Endothelial cell of umbilical vein (primary cell): ENCODE measurements at regions not wholly inside any gene's neighbourhood (a gene's known extent, or its start where the extent isn't known, plus 50 kb on each side); places are given as distances from the start of the nearest gene placed in this dataset.

Experiments
- BruUV-seq: library from RNA; stranded (reverse); fragments of 400-500 nt; replicated peaks from 2 replicates; lab custom pipeline; 2021; lab: Mats Ljungman, UMichigan
- CTCF ChIA-PET: fragments of 300-600, 350-600 bp; sonication (Branson Sonifier 250); formaldehyde crosslinking; loops from one replicate; lab custom pipeline; 2021; ENCODE audit warnings: antibody characterized with exemption, inconsistent platforms; lab: Charles Lee
- POLR2A ChIA-PET: fragments of 300-600, 350-600 bp; sonication (Branson Sonifier 250); formaldehyde crosslinking; loops from one replicate; lab custom pipeline; 2021; ENCODE audit warnings: antibody characterized with exemption, inconsistent platforms; lab: Charles Lee
- DNase-seq: peaks from one replicate; pipeline ENCODE4 v3.0.0-alpha.2; 2011; ENCODE audit warnings: low read depth, low spot score
- FAIRE-seq: peaks from 2 replicates; lab custom pipeline; 2011; peaks lifted over from hg19 to GRCh38; lab: Jason Lieb, UNC
- H2AFZ ChIP-seq: 2 replicates; pipeline ENCODE4 v1.6.0; 2012; ENCODE audit warnings: low read depth, low read length, control low read depth, inconsistent platforms
- H3K27ac ChIP-seq: 2 replicates; pipeline ENCODE4 v1.5.1; 2011; ENCODE audit warnings: low read depth, mild to moderate bottlenecking, control low read depth, low read length, moderate library complexity; ENCODE audit not compliant: insufficient read depth
- H3K27me3 ChIP-seq, 2 experiments: 2 replicates each; pipeline versions ENCODE4 v1.6.0 to v1.6.1; 2011; ENCODE audit warnings: low read length in 2 of 2, mixed read lengths in 1 of 2; ENCODE audit not compliant: control insufficient read depth in 2 of 2, insufficient read depth in 2 of 2
- H3K36me3 ChIP-seq, 2 experiments: 2 replicates in 1 of 2; 3 replicates in 1 of 2; pipeline ENCODE4 v1.5.1; 2011; ENCODE audit warnings: low read length in 2 of 2, mild to moderate bottlenecking in 1 of 2, moderate library complexity in 1 of 2; ENCODE audit not compliant: control insufficient read depth in 2 of 2, insufficient read depth in 2 of 2; ENCODE audit errors: extremely low read depth in 1 of 2
- H3K4me1 ChIP-seq: 3 replicates; pipeline ENCODE4 v1.5.1; 2011; ENCODE audit warnings: mild to moderate bottlenecking, low read length; ENCODE audit not compliant: control insufficient read depth, insufficient read depth; ENCODE audit errors: extremely low read depth
- H3K4me2 ChIP-seq: 2 replicates; pipeline ENCODE4 v1.6.1; 2011; ENCODE audit warnings: low read length, control low read depth, mixed read lengths; ENCODE audit not compliant: insufficient read depth
- H3K4me3 ChIP-seq, 3 experiments: fragments of 200-600 bp in 1 of 3; sonication (generic), shearing (Covaris generic) in 1 of 3; replicated peaks in 1 of 3; 2 replicates each; pipeline ENCODE4 v1.5.1; 2011 to 2016; ENCODE audit warnings: control low read depth in 3 of 3, low read length in 3 of 3, mild to moderate bottlenecking in 2 of 3, inconsistent platforms in 1 of 3, low read depth in 1 of 3, moderate library complexity in 1 of 3; ENCODE audit not compliant: insufficient read depth in 1 of 3
- H3K79me2 ChIP-seq: 2 replicates; pipeline ENCODE4 v1.6.0; 2012; ENCODE audit warnings: low read length, inconsistent platforms; ENCODE audit not compliant: control insufficient read depth, insufficient read depth
- H3K9ac ChIP-seq: replicated peaks from 2 replicates; pipeline ENCODE3; 2011; ENCODE audit warnings: low read length, control low read depth; ENCODE audit not compliant: insufficient read depth; ENCODE audit errors: extremely low read depth
- H3K9me1 ChIP-seq: replicated peaks from 3 replicates; pipeline ENCODE4 v1.6.0; 2011; ENCODE audit warnings: mild to moderate bottlenecking, low read length; ENCODE audit not compliant: control insufficient read depth, insufficient read depth; ENCODE audit errors: extremely low read depth
- H3K9me3 ChIP-seq: replicated peaks from 2 replicates; pipeline ENCODE4 v1.5.1; 2012; ENCODE audit warnings: low read length, inconsistent platforms; ENCODE audit not compliant: control insufficient read depth, insufficient read depth
- H4K20me1 ChIP-seq: replicated peaks from 2 replicates; pipeline ENCODE3; 2011; ENCODE audit warnings: mild to moderate bottlenecking, low read length; ENCODE audit not compliant: control insufficient read depth, insufficient read depth; ENCODE audit errors: extremely low read depth
- CTCF ChIP-seq, 2 donors: IDR thresholded peaks; 1 replicate in 1 of 2; 2 replicates in 1 of 2; pipeline ENCODE4 v1.5.1; 2011; ENCODE audit warnings: low read length in 2 of 2, mild to moderate bottlenecking in 2 of 2, moderate library complexity in 2 of 2, control low read depth in 1 of 2, inconsistent platforms in 1 of 2, low read depth in 1 of 2; ENCODE audit not compliant: insufficient read depth in 1 of 2; ENCODE audit errors: extremely low read depth in 1 of 2
- EZH2 ChIP-seq: IDR thresholded peaks from 2 replicates; pipeline ENCODE4 v1.6.1; 2012; ENCODE audit warnings: borderline replicate concordance, low read depth, mild to moderate bottlenecking, moderate library complexity, low read length, inconsistent platforms; ENCODE audit not compliant: severe bottlenecking
- FOS ChIP-seq: IDR thresholded peaks from 2 replicates; pipeline ENCODE4 v1.6.1; 2011; ENCODE audit warnings: mild to moderate bottlenecking, low read length, moderate library complexity, borderline replicate concordance; ENCODE audit not compliant: insufficient read depth
- GATA2 ChIP-seq: IDR thresholded peaks from 2 replicates; pipeline ENCODE4 v1.7.0; 2011; ENCODE audit warnings: low read depth, mild to moderate bottlenecking, moderate library complexity, mixed read lengths, low read length; ENCODE audit not compliant: insufficient read length, insufficient read depth
- JUN ChIP-seq: IDR thresholded peaks from 2 replicates; pipeline ENCODE4 v1.6.1; 2011; ENCODE audit warnings: borderline replicate concordance, low read depth; ENCODE audit not compliant: insufficient read length, insufficient read depth
- MYC ChIP-seq: IDR thresholded peaks from one replicate; pipeline ENCODE4 v1.6.1; 2011; ENCODE audit warnings: mild to moderate bottlenecking, low read depth, low read length
- POLR2A ChIP-seq: IDR thresholded peaks from 2 replicates; pipeline ENCODE4 v1.6.1; 2012; ENCODE audit warnings: low read depth, mild to moderate bottlenecking, control low read depth, low read length
- POLR2AphosphoS5 ChIP-seq: IDR thresholded peaks from 2 replicates; pipeline ENCODE4 v1.6.1; 2012; ENCODE audit warnings: low read depth, mild to moderate bottlenecking, control low read depth, low read length, moderate library complexity; ENCODE audit not compliant: insufficient read depth
- dilution Hi-C: fragments of 300-500 bp; cut with MboI; formaldehyde crosslinking; loops from one replicate; pipeline ENCODE4 v1.15.0; 2019; ENCODE audit warnings: low sequenced_read_pairs; ENCODE audit not compliant: extremely low pct_ligation_motif_present
- intact Hi-C: fragments of 100-400 bp; cut with micrococcal nuclease; formaldehyde crosslinking; loops from one replicate; pipeline ENCODE4 v1.10.0; 2022
- TF ChIP-seq, protein P1 (sequence below): IDR thresholded peaks from 2 replicates; pipeline ENCODE4 v1.6.1; 2011; ENCODE audit not compliant: insufficient read depth, insufficient read length

DNA sequence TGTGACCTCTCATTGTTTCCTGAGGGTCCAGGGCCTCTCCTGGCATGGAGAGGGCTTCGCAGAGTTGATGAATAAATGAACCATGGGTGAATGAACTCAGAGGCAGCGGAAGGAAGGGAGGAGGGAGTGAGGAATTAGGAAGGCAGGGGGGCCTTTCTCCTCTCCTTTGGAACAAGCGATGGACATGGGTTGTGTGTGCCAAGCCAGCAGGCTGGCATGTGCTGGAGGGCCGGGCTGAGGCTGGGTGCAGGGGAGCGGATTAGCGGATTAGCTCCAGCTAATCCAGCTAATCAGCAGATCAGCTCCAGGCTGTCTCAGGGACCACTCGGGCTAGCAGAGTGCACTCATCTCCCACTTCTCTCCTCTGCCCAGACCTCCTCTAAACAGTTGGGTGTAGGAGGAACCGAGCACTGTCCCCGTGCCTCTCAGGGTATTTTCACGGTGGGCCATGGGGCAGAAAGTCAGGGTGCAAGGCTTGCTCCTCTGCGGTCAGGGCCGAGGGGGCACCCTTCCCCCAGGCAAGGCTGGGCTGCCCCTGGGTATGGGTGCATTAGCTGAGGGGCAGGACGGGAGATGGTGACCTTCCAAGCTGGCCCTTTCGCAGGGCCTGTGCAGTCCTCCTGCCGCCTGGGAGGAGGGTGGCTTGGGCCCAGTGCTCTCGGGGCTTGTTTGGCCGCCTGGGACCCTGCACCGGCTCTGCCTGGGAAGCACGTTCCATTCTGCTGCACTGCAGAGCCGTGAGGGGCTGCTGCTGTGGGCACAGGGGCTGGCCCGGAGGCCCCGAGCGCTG is 120.3 kb upstream of the B3GAT1 start:
- no TSS peak for BruUV-seq
- CTCF ChIA-PET = no interaction called here
- H3K9me3 ChIP-seq = no peaks in the 10 kb centered on the region
- H4K20me1 ChIP-seq = no peaks in the 10 kb centered on the region
- H3K27ac ChIP-seq = no peak overlapping the region
- H3K36me3 ChIP-seq = no peaks in the 10 kb centered on the region
- no peaks in the 10 kb centered on the region for H3K27me3 ChIP-seq
- intact Hi-C loops = no loop called here
- no peak overlapping the region for H3K4me2 ChIP-seq
- POLR2A ChIA-PET = no interaction called here
- no peak for DNase-seq
- FAIRE-seq = no peak
- H3K9me1 ChIP-seq = no peaks in the 10 kb centered on the region
- H3K79me2 ChIP-seq = no peaks in the 10 kb centered on the region
- H2AFZ ChIP-seq = no peak overlapping the region
- TF ChIP-seq FOS = no peak
- TF ChIP-seq POLR2A = no peak
- TF ChIP-seq JUN = no peak
- no peak for TF ChIP-seq MYC
- no peak for TF ChIP-seq GATA2
- TF ChIP-seq, protein P1, sequence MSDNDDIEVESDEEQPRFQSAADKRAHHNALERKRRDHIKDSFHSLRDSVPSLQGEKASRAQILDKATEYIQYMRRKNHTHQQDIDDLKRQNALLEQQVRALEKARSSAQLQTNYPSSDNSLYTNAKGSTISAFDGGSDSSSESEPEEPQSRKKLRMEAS = no peak
- no peak for TF ChIP-seq EZH2
- no peak for TF ChIP-seq POLR2AphosphoS5
- TF ChIP-seq CTCF (IDR thresholded peaks at IDR 0.05; ENCODE audit: extremely low read depth in 1 of 2, insufficient read depth in 1 of 2, low read depth in 1 of 2, low read length in 2 of 2) = no peak
- no peaks in the 10 kb centered on the region for H3K4me1 ChIP-seq
- dilution Hi-C loops = no loop called here
- no peak overlapping the region for H3K4me3 ChIP-seq
- H3K9ac ChIP-seq = no peak overlapping the region
